HUES48 (cell line): ENCODE measurements at regions not wholly inside any gene's neighbourhood (a gene's known extent, or its start where the extent isn't known, plus 50 kb on each side); places are given as distances from the start of the nearest gene placed in this dataset.
"Not testable (repeated sequence)": the region's sequence is repeated elsewhere in the genome, so short reads cannot be mapped to it uniquely, and the experiment has no call there.

Experiments used
- H3K27ac ChIP-seq: one replicate; pipeline ENCODE4 v1.7.0; 2013; ENCODE audit warnings: low read depth, low read length, inconsistent platforms
- H3K27me3 ChIP-seq: 2 replicates; pipeline ENCODE4 v1.6.1; 2013; ENCODE audit warnings: mild to moderate bottlenecking, low read length; ENCODE audit not compliant: control insufficient read depth, insufficient read depth
- H3K36me3 ChIP-seq: 2 replicates; pipeline ENCODE4 v1.6.1; 2013; ENCODE audit warnings: low read length; ENCODE audit not compliant: control insufficient read depth, insufficient read depth
- H3K4me1 ChIP-seq: 2 replicates; pipeline ENCODE4 v1.6.1; 2013; ENCODE audit warnings: mild to moderate bottlenecking, low read length; ENCODE audit not compliant: control insufficient read depth, insufficient read depth
- H3K4me3 ChIP-seq: 2 replicates; pipeline ENCODE4 v1.5.1; 2013; ENCODE audit warnings: mild to moderate bottlenecking, low read depth, low read length
- H3K9ac ChIP-seq: 2 replicates; pipeline ENCODE4 v1.6.1; 2013; ENCODE audit warnings: mild to moderate bottlenecking, low read depth, low read length, moderate library complexity
- H3K9me3 ChIP-seq: 2 replicates; pipeline ENCODE4 v1.6.1; 2013; ENCODE audit warnings: low read length; ENCODE audit not compliant: control insufficient read depth, insufficient read depth

DNA sequence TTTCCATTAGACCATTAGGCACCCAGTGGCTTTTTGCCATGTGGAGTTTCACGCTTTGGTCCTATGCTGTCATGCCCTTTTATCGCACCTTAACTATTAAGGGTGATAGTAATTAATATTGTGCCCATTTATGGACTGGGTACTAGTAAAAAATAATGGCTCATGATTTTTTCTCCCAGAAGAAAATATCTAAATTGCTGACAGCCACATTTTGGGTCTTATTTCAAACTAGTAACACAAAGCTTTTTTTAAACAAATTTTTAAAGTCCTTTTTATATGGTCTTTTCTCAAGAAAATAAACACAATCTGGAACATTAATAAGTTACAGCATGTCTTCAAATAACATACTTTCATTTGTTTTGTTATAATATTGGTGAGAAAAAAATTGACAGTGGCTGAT lies 179.7 kb downstream of the ANKRD7 start:
- Histone ChIP-seq H3K36me3 (no peaks in the 10 kb centered on the region), H3K9ac (no peak overlapping the region), H3K4me1 (no peaks in the 10 kb centered on the region), H3K27ac (no peak overlapping the region), H3K27me3 (no peaks in the 10 kb centered on the region), H3K9me3 (no peaks in the 10 kb centered on the region), H3K4me3 (no peak overlapping the region)

DNA sequence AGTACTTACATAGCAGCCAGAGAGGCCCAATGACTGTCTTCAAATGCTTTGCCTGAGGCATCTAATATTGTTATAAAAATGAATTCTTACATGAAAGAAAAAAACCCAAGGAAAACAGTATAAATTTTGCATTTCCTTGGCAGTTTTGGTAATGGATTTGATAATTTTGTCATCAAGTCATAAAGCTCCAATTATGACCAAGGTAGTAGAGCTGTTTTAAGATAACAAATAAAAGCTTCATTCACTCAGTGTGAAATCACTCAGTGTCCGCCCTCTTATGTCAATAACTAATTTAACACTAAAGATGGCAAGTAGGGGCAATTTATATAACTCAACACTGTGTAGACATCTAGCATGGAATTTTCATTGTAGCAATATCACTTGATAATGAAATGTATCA lies 193.9 kb downstream of the ANKRD7 start:
- H3K27ac ChIP-seq: no peak overlapping the region
- H3K9me3 ChIP-seq: no peaks in the 10 kb centered on the region
- peaks cover 7% of the 10 kb centered on the region; the same call in 1 of the 2 replicates for H3K4me1 ChIP-seq
- H3K36me3 ChIP-seq: no peaks in the 10 kb centered on the region
- H3K27me3 ChIP-seq: no peaks in the 10 kb centered on the region
- H3K9ac ChIP-seq: no peak overlapping the region
- no peak overlapping the region for H3K4me3 ChIP-seq

DNA sequence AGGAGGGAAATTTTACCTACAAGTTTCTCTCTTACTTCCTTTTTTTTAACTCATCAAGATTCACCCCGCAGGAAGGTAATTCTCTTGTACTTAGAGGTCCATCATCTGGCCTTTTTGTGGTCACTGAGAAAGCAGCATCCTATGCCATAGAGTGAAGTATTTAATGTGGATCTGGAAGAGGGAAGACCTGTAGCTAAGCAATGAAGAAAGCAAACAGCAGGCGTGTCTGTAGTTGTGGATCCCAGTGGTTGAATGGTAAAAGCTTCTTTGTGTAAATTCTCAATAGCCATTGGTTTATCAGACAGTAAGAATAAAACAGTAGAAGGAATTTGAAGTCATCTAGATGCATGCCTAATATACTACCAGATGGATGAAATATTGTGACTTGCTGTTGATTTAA lies 196.4 kb downstream of the ANKRD7 start:
- Histone ChIP-seq H3K27ac (no peak overlapping the region), H3K27me3 (no peaks in the 10 kb centered on the region), H3K4me1 (peaks cover 7% of the 10 kb centered on the region; the same call in 1 of the 2 replicates), H3K9ac (no peak overlapping the region), H3K4me3 (no peak overlapping the region), H3K36me3 (no peaks in the 10 kb centered on the region), H3K9me3 (no peaks in the 10 kb centered on the region)

DNA sequence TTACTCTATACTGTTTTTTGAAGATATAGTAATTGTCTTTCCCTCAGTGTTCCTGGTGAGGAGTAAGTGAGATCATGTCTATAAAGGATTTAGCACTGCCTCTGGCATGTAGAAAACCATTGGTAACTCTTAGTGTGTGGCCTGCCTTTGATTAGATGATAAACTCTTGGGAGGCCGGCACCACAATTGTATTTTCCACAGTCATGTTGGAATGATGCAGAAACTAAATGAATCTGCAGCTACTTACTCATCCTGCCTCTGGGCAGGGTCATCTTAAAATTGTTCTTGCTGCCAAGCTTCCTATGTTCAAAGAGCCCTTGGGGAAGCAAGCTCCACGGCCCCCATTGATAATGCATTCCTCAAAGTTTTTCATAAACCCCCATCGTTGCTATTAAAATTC lies 204.6 kb downstream of the ANKRD7 start:
- H3K36me3 ChIP-seq: no peaks in the 10 kb centered on the region
- H3K27me3 ChIP-seq: no peaks in the 10 kb centered on the region
- H3K27ac ChIP-seq: no peak overlapping the region
- no peaks in the 10 kb centered on the region for H3K4me1 ChIP-seq
- no peak overlapping the region for H3K9ac ChIP-seq
- H3K4me3 ChIP-seq: no peak overlapping the region
- H3K9me3 ChIP-seq: peaks cover 9% of the 10 kb centered on the region; the same call in 1 of the 2 replicates

DNA sequence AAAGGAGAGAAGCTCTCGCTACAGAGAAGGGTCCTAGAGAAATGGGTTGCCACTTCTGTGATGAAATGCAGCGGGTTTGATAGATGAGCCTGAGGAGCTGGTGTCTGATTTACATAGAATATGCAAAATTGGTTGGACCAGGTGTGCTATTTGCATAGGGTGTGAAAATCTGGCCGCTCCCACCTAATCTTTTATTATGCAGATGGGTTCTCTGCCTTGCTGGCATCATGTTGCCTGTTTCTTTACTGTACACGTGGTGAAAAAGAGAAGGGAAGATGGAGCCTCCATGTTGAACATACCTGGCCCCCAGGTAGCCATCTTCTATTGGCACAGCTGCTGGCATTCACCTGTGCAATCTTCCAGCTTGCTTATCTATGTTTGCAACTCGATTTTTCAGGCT lies 212.2 kb downstream of the ANKRD7 start:
- H3K27me3 ChIP-seq: no peaks in the 10 kb centered on the region
- no peak overlapping the region for H3K27ac ChIP-seq
- H3K9ac ChIP-seq: no peak overlapping the region
- peaks cover 11% of the 10 kb centered on the region; the same call in 1 of the 2 replicates for H3K9me3 ChIP-seq
- H3K4me3 ChIP-seq: no peak overlapping the region
- no peaks in the 10 kb centered on the region for H3K4me1 ChIP-seq
- no peaks in the 10 kb centered on the region for H3K36me3 ChIP-seq

DNA sequence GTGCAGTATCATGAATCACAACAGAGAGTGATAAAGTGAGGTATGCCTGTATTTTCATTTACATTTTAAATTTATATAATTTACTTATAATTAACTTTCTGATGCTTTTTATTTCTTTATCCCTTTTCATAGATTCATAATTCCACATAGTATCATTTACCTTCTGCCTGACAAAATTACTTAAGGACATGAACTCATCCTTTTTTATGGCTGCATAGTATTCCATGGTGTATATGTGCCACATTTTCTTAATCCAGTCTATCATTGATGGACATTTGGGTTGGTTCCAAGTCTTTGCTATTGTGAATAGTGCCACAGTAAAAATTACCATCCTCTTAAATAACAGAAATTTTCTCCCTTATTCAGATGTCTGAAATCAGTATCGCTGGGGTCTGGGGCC lies 224.5 kb downstream of the ANKRD7 start:
- H3K27me3 ChIP-seq: not testable (repeated sequence)

DNA sequence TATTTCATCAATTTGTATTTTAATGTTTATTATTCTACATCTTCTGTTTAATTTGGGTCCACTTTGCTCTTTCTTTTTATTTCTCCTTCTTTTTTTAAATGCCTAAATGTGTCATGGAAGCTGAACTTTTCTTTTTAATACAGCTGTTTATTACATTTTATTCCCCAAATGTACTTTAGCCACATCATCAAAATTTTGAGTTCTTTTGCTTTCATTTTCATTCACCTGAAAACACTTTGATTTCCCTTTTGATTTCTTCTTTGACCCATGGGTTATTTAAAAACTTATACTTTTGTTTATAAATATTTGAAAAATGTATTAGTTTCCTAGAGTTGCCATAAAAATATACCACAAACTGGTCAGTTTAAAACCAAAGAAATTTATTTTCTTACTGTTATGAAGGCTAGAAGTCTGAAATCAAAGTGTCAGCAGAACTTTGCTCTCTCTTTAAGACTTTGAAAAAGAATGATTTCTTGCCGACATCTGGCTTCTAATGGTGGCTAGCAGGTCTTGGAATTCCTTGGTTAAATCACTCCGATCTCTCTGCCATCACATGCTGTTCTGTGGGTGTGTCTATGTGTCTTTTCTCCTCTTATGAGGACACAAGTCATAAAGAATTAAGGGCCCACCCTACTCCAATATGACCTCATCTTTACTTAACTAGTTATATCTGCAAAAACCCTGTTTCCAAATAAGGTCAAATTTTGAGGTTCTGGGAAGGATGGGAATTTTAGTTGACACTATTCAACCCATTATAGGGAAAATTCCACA lies 225.5 kb downstream of the ANKRD7 start:
- H3K4me1 ChIP-seq: no peaks in the 10 kb centered on the region
- H3K27ac ChIP-seq: no peak overlapping the region
- H3K27me3 ChIP-seq: no peaks in the 10 kb centered on the region
- no peak overlapping the region for H3K4me3 ChIP-seq
- no peaks in the 10 kb centered on the region for H3K36me3 ChIP-seq
- no peak overlapping the region for H3K9ac ChIP-seq
- H3K9me3 ChIP-seq: no peaks in the 10 kb centered on the region

More for the DNA sequence above, 224.5 kb downstream of the ANKRD7 start:
- not testable (repeated sequence) for H3K36me3 ChIP-seq, H3K9ac ChIP-seq, H3K4me3 ChIP-seq, H3K27ac ChIP-seq, H3K4me1 ChIP-seq, H3K9me3 ChIP-seq

DNA sequence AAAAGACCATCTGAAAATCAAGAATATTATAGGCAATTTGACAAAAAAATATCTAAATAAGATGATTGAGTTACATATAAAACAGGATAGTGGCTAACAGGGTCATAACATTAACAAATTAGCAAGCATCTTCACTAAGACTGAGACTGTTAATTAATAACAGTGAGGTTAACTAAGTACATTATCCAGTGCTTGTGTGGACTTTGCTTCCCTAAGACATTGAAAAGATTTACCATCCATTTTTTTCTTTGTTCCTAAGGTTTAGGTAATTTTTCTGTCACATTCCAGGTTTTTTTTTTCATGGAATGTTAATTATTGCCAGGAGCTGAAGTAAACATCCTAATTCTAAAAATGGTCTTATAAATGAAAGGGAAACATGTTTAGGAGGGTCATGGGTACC lies 227.6 kb downstream of the ANKRD7 start:
- Histone ChIP-seq H3K4me3 (no peak overlapping the region), H3K27me3 (no peaks in the 10 kb centered on the region), H3K9ac (no peak overlapping the region), H3K4me1 (no peaks in the 10 kb centered on the region), H3K27ac (no peak overlapping the region), H3K9me3 (no peaks in the 10 kb centered on the region; the same call in 1 of the 2 replicates), H3K36me3 (no peaks in the 10 kb centered on the region)

DNA sequence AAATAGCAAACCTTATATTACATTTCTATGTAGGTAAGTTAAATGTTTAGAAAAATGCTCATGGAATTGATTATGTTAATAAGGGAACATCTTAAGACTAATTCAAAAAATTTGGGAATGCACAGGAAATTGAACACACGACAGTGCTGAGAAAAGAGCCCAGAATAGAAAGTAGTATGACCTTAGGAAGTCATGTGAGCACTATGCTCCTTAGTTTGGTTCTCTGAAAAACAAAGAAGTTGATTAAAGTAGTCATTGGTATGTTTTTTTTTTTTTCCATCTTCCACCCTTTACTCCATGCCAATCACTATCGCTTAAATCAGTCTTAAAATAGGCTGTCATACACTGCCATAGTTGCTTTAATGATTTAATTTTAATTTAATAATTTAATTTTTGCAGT lies 242.9 kb downstream of the ANKRD7 start:
- Histone ChIP-seq H3K4me1 (no peaks in the 10 kb centered on the region; the same call in 1 of the 2 replicates), H3K4me3 (no peak overlapping the region), H3K9me3 (no peaks in the 10 kb centered on the region), H3K27ac (no peak overlapping the region), H3K36me3 (no peaks in the 10 kb centered on the region), H3K9ac (no peak overlapping the region), H3K27me3 (no peaks in the 10 kb centered on the region)

DNA sequence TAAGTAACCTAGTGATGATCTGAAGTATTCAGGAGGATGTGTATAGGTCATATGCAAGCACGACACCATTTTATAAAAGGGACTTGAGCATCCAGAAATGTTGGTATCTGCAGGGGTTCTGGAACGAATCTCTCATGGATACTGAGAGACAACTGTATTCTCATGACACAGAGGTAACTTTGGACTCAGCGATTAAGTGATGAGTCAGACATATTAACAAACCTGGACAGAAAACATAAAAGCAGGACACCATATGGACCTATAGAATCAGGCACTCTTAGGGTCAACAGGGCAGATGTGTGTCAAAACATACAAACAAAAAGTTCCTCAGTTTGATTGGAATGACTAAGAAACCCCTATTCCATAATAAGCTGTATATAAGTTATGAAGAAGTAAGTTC lies 248.1 kb downstream of the ANKRD7 start:
- Histone ChIP-seq H3K9me3 (no peaks in the 10 kb centered on the region), H3K9ac (no peak overlapping the region), H3K4me1 (no peaks in the 10 kb centered on the region; the same call in 1 of the 2 replicates), H3K27me3 (no peaks in the 10 kb centered on the region), H3K4me3 (no peak overlapping the region), H3K36me3 (no peaks in the 10 kb centered on the region), H3K27ac (no peak overlapping the region)

DNA sequence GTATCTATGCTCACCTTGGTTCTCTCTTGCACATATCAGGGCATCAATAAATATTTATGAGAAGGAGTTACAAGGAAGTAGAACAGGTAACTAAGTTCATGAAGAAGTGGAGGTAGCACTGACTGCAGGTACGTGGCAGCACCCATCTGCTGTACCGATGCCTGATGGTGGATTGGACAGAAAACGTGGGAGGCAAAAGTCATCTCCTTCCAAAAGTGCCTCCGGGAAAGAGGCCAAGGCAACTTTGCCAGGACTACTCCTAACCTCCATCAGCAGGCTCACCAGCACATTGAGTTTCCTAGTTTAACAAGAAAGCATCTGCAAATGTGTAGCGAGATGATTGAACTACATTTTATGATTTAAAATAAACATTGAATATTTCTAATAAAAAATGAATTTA lies 248.8 kb downstream of the ANKRD7 start:
- H3K4me1 ChIP-seq: no peaks in the 10 kb centered on the region; the same call in 1 of the 2 replicates
- no peak overlapping the region for H3K4me3 ChIP-seq

More for the DNA sequence above, 248.8 kb downstream of the ANKRD7 start:
- H3K27ac ChIP-seq: no peak overlapping the region
- no peak overlapping the region for H3K9ac ChIP-seq
- H3K9me3 ChIP-seq: no peaks in the 10 kb centered on the region
- H3K36me3 ChIP-seq: no peaks in the 10 kb centered on the region
- H3K27me3 ChIP-seq: no peaks in the 10 kb centered on the region
